Activated CD8-positive, alpha-beta memory T cell treated with anti-CD3 and anti-CD28 coated beads for 1 hour (primary cell): ENCODE measurements at regions not wholly inside any gene's neighbourhood (a gene's known extent, or its start where the extent isn't known, plus 50 kb on each side); places are given as distances from the start of the nearest gene placed in this dataset.

Experiments
- DNase-seq, 2 donors: peaks; one replicate each; pipeline ENCODE4 v3.0.0-alpha.2; 2020; ENCODE audit warnings: low read depth in 1 of 2; ENCODE audit errors: extremely low read depth in 1 of 2

DNA sequence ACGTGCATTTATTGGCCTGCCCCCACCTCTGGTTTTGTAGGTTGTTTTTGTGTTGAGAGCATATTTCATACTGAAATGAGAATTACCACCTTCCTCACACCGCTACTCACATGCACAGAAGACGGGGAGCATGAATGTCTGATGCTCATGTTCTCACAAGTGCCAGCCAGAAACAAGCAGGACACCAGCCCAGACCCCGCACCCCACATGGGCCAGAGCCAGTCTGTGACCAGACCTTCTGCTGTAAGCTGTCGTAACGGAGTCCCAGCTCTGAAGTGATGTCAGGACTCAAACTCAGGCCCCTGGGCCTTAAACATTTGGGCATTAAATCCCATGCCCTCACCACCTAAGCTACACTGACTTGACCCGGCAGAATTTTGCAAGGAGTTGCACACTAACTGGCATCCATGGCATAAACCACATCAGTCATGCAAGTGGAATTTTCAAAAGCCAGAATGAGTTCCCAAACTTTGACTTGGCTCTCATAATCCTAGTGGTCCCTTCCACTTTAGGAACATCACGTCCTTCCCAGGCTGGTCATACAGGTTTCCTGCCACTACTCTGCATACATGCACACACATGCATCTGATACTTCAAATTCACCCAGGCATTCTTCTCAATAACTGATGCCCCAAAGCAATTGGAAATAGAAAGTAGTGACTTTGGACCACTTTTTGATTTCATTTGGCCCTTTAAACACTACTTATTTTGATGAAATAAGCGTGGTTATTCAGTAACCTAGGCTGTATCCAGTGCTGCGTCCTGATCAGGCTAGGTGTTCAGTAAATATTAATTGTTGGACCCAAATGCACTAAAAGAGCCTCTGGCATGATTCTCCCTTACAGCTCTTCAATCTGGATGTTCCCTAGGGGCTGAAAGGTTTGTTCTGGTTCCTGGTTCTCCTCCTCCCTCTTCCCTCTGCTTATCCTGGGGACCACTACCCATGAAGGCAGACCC, 223.1 kb upstream of the ID2 start:
- DNase-seq, result no peak

DNA sequence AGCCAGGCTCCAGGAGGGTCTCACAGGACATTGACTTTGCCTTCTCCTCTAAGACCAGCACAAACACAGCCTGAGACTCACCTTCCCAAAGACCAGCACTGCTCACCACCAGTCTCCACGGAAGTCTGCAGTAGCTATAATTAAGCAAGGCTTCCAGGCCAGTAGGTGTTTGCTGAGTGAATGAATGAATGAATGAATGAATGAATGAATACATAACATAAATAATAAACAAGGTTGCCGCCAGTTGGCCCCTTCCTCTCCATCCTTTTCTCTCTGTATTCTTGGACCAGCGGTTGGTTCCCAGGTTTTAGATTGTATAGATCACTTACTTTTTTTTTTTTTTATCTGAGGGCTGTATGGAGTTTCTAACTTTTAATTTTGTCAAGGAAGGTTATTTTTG, 222.4 kb upstream of the ID2 start:
- no peak for DNase-seq

DNA sequence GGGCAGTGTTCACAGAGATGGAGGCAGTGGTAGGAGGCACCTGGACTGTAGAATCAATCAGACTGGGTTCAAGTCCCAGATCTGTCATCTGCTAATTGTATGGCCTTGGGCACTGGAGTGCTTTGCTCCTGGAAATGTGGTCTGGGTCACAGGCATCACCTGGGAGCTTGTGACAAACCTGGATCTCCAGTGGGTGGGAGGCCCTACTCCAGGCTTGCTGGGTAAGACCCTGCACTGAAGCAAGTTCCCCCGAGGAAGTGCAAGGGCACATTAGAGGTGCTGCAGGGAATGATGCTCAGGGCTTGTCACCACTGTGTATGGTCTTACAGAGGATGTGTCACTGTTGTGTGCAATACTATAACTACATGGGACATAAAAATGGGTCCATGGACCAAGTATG, 220.5 kb upstream of the ID2 start:
- DNase-seq, result no peak

DNA sequence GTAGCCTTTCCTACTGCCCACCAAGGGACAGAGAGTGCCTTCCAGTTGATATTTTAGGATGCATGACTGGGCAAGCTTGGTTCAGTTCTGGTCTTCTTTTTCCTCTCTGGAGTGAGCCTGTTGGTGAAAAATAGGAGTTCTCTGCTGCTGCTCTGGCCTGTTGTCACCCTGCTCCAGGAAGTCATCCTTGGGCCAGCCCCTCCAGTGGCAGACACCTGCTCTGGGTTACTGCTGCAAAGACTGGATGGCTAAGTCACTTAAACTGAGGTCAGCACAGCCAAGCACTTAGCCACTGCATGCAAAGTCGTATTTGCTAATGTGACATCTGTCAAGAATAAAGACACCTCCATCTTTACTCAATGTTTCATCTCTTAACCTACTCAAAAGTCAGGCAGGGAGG, 219.6 kb upstream of the ID2 start:
- no peak for DNase-seq

DNA sequence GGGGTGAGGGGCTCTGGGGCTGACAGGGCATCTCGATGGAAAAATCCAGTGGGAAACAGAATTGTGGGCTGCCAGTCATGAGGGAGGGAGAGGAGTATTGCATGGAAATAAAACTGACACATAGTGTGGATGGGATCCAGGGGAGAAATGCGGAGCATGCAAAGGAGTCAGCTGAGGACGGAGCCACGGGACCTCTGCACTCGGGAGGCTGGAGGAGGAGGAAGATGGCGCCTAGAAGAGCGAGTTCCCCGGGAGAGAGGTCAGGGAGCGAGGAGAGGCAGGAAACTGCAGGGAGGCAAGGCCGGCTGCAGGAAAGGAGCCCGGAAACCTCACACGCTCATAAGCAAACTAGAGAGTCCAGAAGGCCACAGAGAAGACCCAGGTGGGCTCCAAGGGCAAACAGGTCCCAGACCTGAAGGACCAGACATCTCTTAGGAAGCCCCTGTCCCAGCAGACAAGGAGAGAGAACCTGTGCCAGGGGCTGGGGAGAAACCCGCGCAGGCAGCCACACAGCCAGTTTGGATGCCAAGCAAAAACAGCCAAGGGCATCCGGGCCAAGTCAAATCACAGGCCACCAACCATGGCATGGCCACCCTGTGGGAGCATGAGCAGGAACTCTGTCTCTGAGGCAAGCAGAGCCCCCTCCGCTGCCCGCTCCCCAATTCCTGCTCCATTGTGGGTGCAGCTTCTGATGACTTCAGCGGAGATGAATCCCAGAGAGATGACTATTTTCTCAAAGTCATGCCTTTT, 218.8 kb upstream of the ID2 start:
- DNase-seq, result no peak

DNA sequence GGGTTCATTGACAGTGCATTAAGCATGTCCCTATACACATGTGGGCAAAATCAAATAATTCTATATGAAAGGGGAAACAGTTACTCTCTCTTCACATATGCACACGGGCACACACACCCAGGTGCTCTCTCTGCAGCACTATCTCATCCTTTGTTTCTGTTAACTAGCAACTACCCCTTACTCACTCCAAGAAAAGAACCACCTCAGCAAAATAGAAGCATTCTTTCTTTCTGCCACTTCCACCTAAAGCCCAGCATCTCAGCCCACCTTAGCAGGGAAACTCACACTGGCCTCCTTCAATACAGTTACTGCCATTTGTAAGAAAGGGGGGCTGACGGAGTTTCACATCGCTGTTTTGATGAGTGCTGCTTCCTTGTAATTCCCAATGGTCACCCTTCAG, 216.3 kb upstream of the ID2 start:
- DNase-seq, result no peak

DNA sequence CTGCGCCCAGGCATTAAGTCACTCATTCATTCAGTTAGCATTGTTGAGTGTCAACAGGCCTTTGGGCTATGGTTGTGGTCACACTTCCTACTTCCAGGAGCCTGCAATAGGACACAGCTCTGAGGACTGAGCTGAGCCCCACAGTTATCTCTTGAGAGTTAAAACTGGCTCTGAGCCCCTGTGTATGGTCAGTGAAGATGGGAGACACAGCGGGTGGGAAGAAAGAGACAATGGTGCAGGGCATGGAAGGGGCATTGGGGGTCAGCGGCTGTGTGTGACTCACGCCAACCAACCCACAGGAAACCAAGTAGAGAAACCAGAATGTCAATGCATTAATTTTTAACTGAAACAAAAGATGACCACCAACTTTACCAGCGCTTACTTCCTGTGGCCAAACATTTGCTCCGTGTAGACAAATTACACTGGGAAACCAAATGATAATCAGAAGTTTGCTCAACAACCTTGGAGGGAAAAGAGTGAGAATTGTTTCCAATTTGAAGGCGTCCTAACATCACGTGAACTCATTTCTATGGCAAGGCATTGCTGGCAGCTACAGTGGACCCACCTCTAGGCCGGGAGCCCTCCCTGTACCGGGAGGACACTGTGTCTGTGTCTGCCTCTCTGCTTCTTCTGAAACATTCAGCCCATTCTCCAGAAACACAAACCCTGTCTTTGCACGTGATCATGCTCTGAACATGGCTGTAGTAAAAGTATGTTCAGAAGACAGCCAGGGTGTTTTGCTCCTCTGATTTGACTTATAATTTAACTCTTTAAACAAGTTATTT, 212.0 kb upstream of the ID2 start:
- DNase-seq, result no peak

DNA sequence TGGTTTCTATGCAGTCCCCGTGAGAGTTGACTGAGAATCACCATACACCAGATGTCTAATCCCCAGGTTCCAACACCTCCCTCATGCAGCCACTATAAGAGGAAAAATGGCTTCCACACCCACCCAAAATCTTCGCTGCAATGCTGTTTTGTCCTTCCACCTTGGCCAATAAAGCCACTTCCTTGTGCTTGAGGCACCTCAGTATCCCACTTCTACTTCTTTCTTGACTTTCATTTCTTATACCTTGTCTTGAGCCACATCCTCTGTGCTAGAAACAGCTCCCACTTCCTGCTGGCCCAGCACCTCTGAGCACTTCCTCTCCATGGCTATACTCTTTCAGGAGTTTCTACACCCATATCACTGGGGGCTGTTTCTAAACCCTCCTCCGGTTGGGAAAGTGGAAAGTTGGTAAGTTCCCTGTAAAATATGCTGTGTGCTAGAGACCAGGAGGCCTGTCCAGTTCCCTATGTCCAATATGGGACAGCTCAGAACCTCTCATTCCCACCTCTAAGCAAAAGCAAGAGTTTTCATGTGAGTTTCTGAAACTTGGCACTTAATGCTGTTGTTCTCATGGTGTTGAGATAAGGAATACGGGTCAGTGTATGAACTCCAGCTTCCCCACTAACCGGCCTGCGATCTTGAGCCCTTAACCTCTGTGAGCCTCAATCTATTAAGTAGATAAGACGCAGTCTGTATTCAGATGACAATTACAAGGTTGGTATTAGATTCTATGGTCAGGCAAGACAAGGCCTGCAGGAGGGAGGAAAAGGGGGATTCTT, 209.1 kb upstream of the ID2 start:
- DNase-seq, result no peak

DNA sequence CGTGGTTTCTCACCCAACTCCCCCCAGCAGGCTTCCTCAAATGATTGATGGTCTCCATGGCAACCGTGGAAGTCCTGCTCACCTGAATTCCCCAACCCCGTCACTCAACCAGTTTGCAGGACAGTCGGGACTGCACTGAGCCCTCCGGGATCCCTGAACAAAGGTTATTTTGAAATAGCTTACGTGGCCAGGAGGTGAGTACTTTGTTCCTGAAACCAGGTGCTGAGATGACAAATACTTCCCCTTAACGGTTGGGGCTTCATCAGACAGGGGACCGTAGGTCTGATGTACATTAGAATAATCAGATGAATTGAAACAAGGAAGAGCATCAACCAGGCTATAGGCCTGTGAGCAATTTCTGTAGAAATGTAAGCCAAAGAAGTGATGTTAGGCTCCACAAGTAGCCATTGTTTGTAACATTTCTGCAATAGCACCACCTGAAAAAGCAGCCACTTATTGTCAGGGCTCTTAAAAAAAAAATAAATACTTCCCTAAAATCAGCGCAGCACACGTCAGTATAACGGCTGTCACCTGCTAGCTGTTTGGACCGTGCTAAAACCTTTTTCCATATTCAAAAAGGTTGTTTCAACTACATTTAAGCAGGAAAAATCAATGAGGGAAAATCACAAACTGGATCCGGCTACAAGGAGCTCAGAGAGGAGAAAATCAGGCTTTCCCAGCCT, 206.4 kb upstream of the ID2 start:
- no peak for DNase-seq

DNA sequence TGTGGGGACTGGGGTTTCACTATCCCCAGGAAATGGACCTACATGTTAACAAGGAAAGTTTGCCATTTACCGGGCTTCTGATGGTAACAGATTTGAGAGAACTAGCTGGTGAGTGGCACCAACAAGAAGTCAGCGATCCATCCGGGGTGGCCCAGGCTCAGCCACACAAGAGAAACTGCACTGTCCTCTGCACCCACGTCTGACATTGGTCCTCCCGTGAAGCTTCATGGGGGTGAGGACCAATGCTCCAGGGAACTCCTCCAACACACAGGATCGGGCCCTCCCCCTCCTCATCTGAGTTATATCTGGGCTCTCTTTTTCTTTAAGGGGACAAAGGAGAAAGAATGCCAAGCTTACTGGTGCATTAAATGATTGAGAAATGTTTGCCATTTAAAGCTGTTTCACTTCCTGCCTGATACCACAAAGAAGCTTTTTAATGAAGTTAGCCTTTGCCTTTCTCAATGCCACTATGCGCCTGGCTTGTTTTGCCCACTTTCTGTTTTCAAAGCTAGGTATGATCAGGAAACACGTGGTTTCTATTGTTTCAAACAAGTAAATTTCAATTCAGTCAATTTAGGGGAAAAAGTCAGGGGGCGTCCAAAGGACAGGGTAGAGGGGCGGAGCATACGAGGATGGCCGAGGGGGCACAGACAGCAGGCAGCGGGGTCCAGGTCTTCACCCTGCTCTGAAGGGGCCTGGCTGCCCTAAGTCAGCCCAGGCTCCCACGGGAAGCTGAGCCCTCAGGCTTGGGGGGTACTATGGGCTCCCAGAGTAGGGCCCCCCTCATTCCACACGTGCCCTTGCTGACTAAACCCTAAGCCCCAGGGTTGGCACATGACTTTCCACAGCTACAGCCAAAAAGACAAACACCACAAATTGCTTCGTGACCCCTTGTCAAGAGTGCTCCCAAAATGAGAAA, 204.0 kb upstream of the ID2 start:
- DNase-seq, result no peak

DNA sequence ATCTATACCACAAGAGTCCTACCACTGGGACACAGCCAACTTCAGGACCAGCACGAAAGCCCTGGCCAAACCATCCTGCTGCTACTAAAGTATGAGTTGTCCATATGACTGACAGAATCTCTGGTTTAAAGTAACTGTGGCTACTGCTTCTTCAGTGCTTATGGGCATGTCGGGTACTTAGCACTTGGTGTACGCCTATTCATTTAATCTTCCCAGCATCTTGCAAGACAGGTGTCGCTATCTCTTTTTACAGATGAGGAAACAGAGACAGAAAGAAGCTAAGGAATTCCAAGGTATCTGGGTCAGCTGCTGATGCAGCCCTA, 203.4 kb upstream of the ID2 start:
- no peak for DNase-seq

DNA sequence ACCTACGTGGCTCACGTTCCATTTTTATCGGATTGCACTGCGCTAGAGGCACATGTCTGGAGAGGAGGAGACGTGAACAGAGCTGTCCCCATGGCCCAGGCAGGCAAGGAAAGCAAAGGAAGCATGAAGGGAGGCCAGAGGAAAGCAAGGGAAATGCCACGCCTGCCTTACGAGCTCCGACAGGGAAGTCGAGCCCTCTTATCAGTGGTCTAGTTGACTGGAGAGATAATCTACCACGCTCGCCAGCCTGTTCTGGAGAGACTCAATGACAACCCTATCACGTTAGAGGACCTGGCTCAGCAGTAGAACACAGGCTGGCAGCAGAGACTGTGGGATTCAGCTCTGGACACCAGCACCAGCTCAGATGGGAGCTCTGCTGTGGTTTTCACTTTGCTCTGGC, 202.6 kb upstream of the ID2 start:
- no peak for DNase-seq

DNA sequence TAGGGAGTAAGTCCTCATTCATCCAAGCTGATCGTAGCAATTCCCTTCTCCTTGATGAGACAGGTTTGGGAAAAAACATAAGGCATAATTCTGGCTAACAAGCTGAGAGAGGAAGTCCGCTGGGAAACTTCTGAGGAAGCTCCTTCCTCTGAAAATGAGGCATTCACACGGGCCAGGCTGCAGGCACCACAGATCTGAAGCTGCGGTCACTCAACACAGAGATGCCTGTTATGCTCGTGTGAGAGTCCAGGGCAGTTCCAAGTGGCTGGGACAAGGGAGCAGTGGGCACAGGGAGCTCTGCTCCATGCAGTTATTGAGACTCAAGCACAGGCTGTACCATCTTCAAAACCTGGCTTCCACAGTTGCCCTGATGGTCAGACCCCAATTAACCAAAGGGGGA, 200.9 kb upstream of the ID2 start:
- DNase-seq, result no peak

DNA sequence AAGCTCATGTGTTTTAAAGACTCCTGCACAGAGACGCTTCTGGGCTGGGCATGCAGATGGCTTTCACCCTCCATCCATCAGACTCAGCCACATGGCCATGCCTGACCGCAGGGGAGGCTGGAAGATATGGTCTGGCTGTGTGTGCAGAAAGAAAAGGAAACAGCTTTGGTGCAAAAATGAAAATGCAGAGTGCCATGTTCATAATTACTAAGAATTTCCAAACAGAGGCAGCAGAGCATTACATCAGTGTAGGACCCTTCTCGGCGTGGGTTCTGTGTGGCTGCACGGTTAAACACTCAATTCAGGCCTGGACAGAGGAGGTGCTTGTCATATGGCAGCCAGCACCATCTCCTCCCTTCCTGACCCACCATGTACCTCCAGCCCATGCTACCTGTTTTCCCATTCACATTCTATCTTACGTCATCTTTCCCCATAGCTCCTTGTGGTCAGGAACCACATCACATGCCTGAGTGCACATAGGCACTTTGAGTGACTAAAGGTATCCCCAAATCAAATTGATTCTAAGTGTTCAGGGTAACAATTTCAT, 200.3 kb upstream of the ID2 start:
- DNase-seq, result no peak

DNA sequence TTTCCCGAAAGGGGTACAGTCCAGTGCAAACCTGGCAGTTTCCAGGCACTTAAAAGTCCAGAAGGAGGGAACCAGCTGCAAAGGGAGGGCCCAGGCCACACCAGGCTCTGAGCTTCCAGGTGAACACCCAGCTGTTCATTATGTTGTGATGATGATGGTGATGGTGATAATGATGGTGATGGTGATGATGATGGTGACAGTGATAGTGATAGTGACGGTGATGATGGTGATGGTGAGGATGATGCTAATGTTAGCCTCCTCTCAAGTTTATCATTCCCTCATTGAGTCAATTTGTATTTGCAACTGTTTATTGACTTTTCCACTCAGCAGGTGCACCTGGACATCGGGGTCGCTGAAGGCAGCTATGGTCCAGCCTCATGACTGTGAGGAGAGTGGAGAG, 199.4 kb upstream of the ID2 start:
- no peak for DNase-seq

DNA sequence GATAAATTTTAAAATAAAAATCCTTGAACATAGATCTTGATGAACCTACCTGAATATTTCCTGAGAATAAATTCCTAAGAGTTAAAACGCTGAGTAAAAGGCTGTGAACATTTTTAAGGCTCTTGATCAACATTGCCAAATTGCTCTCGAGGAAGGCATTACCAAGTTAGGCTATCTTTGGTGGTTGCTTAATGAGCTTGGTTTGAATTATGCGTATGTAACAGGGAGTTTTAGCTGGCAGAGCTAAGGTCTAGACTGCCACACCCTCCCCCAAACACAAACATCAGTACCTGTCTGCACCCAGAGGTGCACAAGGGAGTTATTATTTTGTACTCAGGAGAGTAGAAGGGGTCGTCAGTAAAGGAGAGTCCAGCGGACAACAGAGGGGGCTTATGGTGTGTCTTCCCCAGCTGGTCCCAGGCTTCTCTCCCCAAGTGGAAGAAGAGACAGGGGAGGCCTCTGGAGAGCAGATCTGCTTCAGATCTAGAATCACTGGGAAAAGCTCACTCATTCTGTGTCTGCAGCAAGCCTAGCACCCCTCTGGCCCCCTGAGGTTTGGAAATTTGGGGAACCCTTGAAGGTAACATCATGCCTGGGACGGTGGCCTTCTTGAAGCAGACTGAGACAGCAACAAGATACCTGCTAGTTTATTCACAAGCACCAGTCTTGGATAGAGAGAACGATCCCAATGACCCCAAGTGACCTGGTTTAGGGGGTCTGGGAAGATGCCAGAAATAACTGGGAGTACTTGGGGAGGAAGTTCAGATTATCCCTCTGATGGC, 197.2 kb upstream of the ID2 start:
- DNase-seq, result no peak

DNA sequence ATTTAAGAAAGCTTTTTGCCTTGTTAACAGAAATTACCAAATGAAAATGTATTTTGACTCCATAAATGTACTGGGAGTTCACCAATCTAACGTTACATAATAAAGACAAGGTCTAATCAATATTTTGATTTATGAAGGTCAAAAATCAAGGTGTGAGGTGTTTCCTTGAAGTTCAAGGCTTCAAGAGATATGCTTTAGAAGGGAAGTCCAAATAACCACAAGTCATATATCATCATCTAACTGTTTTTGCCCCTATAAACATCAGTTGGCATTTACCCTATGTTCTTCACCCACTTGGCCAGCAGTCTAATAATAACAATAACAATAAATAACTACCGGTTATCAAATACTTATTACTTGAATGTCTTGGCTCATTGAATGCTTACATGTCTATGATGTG, 196.1 kb upstream of the ID2 start:
- DNase-seq, result no peak

DNA sequence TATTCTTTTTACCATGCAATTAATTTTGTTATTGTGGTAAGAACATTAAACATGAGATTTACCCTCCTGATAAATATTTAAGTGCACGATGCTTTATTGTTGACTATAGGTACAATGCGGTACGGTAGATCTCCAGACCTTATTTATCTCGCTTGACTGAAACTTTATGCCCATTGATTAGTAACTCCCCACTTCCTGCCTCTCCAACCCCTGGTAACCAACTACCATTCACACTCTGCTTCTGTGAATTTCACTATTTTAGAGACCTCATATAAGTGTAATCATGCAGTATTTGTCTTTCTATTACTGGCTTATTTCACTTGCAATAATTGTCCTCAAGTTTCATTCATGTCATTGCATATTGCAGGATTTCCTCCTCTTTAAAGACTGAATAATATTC, 195.7 kb upstream of the ID2 start:
- DNase-seq, result no peak
